ENCODE measurements at regions not wholly inside any gene's neighbourhood (a gene's known extent, or its start where the extent isn't known, plus 50 kb on each side); places are given as distances from the start of the nearest gene placed in this dataset.
A peak's percentile ranks its signal among the peaks of the same experiment; 100 is the strongest.

GRCh38 chr6:155709262-155709661 lies 253.6 kb upstream of the NOX3 start:
- no peak for FAIRE-seq

DNA sequence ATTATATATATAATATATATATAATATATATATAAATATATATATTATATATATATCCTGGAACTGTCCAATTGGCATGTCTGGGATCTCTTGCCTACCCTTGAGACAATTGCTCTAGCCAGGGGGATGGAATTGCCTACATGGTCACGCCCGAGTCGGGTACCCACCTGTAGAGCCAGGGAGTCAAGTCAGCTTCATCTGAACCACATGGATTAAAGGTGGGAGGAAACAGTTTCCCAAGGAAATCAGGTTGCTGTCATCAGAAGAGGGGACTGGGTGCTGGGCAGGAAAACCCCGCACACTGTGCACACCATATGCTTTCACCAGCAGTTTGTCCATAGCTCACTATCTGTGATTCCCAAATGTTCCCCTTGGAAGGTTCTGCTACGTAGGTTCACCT lies 252.5 kb upstream of the NOX3 start:
- FAIRE-seq, result no peak

GRCh38 chr6:155706806-155707205 lies 251.2 kb upstream of the NOX3 start:
- FAIRE-seq, result no peak

DNA sequence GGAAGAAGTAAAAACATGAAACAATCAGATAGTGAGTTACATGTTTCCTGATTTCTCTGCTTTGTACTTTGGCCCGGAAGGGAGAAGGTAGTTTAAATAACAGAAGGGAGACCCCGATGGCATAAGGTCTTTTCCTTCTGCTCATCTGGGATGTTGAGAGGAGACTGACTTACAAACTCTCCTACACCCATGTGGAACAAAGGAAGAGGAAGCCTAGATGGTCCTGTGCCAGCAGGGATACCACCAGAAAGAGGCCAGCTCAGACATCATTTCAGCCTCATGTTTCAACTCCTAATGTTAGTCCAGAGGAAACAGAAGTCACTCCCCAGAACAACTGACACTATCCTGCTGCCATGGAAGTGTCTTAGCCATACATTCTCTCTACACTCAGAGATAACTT lies 250.7 kb upstream of the NOX3 start:
- no peak for FAIRE-seq

DNA sequence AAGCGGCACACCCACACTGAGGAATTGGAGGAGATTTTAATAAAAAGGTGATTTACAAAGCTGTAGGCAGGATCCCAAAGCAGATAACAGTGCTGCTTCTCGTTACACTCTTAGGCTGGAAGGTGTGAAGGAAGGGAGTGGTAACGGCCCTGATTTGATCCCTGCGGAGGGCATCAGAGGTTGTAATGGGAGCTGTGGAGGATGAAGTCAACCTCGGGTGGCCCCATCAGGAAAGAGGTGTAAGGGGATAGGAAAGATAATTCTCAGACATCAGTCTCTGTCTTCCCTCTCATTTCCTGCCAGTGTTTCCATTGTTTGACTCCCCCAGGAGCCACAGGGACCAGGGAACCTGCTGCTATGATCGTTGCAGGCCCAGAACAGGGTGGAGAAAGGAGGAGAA lies 245.7 kb upstream of the NOX3 start:
- FAIRE-seq, result no peak

DNA sequence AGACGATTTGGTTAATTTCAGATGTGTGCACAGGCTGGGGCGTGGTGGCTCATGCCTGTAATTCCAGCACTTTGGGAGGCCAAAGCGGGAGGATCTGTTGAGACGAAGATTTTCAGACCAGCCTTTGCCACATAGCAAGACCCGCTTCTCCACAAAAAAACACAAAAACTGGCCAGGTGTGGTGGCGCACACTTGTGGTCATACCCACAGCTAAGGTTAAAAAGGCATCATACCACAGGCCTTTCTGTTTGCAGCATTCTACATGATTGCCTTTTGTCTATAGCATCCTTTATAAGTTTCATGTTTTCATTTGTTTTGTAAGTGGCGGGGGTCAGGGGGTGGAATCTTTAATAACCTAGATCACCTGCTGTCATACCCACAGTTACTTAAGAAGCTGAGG lies 239.9 kb upstream of the NOX3 start:
- FAIRE-seq, result no peak

DNA sequence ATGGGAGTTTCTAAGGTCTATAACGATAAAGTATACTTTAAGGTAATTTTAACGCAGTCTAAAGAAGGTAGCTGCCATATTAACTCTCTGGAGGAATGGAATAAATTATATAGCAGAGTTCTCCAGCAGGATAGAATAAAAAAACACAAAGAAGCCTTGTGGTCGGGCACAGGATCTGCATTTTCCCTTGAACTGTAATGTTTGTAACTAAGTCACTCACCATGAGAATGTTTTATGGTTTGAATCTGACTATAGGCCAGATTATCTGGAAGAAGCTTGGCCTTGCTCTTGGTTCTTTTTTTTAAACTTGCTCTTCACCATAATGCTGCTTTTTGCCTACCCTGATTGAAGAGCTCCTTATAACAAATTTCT lies 238.8 kb upstream of the NOX3 start:
- FAIRE-seq, result no peak

GRCh38 chr6:155693573-155694418 lies 238.2 kb upstream of the NOX3 start:
- no peak for FAIRE-seq

GRCh38 chr6:155690820-155691219 lies 235.2 kb upstream of the NOX3 start:
- FAIRE-seq, result no peak

GRCh38 chr6:155687645-155688044 lies 232.0 kb upstream of the NOX3 start:
- FAIRE-seq, result no peak

- FAIRE-seq, result no peak
Observed at GRCh38 chr6:155684416-155685196, 229.0 kb upstream of the NOX3 start.

DNA sequence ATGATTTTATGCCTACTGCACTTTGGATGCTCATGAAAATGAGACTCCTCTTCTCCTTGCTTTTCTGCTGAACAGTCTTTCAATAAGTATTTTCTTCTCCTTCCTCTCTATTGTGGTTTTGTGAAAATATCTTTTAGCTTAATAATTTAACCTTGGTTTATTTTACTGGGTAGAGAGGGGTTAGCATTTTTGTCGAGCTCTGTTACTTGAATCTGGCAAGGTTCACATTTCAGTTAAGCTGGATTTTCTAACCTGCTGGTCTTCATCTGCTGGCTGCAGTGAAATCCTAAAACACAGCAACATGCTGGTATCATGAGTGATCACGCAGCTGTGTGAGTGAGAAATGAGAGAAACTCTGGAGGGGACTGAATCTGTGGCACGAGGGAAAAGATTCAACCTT lies 222.7 kb upstream of the NOX3 start:
- FAIRE-seq, result no peak

DNA sequence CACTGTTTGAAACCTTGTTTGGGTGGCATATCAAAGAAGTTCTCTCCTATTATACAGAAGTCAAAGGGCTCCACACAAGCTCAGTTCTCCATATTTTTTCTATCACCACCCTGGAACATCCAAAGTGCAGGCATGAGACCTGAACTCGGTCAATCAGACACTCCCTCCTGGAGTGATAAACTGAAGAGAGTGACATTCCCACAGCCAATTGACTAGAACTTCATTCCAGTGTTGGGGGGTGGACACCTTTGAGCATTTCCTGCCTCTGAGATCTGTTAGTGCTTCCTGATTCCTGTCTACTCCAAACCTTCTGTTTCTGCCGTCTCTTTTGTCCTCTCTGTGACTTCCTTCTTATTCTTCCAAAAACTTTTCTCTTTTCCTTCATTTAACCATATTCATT lies 220.7 kb upstream of the NOX3 start:
- no peak for FAIRE-seq

DNA sequence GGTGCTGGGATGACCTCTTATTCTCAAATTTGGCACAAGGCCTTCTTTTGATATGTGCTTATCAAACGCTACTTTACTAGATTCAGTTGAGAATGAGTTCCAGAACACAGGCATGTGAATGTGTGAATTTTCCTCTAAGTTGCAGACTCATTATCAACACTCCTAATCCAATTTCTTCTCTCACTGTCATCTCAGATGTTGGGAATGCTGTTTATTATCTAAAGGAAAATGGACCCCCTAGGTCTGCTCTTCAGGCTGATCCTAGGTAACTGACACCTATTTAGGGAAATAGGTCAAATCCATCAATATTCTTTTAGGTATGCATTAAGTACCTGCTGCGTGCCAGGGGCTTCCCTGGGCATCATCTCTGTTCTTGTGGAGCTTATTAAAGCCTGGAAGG lies 215.0 kb upstream of the NOX3 start:
- no peak for FAIRE-seq

GRCh38 chr6:155660251-155660977 lies 204.8 kb upstream of the NOX3 start:
- FAIRE-seq, result no peak

DNA sequence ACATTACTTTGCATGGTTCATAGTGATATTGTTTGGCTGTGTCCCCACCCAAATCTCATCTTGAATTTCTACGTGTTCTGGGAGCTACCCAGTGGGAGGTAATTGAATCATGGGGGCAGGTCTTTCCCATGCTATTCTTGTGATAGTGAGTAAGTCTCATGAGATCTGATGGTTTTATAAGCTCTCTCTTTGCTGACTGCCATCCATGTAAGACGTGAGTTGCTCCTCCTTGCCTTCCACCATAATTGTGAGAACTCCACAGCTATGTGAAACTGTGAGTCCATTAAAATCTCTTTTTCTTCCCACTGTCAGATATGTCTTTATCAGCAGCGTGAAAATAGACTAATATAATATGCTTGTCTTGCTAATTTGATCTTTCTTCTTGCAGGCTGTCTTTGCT lies 200.4 kb upstream of the NOX3 start:
- no peak for FAIRE-seq

- peak; percentile 57 for FAIRE-seq
Observed at GRCh38 chr6:155654474-155654873, 198.8 kb upstream of the NOX3 start.

DNA sequence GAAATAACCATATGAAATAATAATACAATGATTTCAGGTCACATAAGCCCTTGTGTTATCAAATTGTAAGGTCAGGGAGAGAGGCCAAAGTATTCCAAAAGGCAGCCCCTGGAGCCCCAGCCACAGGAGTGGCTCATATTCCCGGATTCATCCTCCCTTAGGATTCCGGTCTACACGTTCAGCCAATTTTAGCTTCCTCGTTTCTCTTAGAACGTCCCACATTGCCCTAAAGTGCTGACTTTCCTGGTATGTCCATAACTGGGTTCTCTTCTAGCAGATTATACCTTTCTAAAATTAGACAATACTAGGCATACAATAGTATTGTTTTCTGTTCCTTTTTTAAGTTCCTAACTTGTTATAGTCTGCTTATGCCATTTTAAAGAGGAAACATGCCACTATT lies 192.7 kb upstream of the NOX3 start:
- FAIRE-seq, result no peak

- no peak for FAIRE-seq
Observed at GRCh38 chr6:155647354-155647753, 191.7 kb upstream of the NOX3 start.

GRCh38 chr6:155646443-155646842 lies 190.8 kb upstream of the NOX3 start:
- FAIRE-seq, result no peak

GRCh38 chr6:155645325-155645724 lies 189.7 kb upstream of the NOX3 start:
- FAIRE-seq, result no peak

- no peak for FAIRE-seq
Observed at GRCh38 chr6:155641603-155642002, 186.0 kb upstream of the NOX3 start.

- FAIRE-seq, result no peak
Observed at GRCh38 chr6:155638200-155638599, 182.6 kb upstream of the NOX3 start.

GRCh38 chr6:155635416-155635815 lies 179.8 kb upstream of the NOX3 start:
- no peak for FAIRE-seq

Measured in endometrium (tissue), 2 donors.